HEK293 (cell line): ENCODE measurements at regions not wholly inside any gene's neighbourhood (a gene's known extent, or its start where the extent isn't known, plus 50 kb on each side); places are given as distances from the start of the nearest gene placed in this dataset.

Source experiments
- CTCF ChIA-PET: fragments of 350-600 bp; formaldehyde crosslinking; extraction: SDS; loops from one replicate; lab custom pipeline; 2021; ENCODE audit warnings: antibody characterized with exemption; lab: Yijun Ruan, JAX
- POLR2A ChIA-PET: fragments of 300-600 bp; formaldehyde crosslinking; extraction: SDS; loops from one replicate; lab custom pipeline; 2020; ENCODE audit warnings: antibody characterized with exemption, inconsistent platforms; lab: Yijun Ruan, JAX
- H3K27ac ChIP-seq: fragments of 200-500 bp; sonication (Bioruptor generic); 2 replicates; pipeline ENCODE4 v1.5.1; 2014; ENCODE audit warnings: low read depth, low read length, control low read depth, inconsistent platforms; ENCODE audit errors: extremely low read depth
- H3K36me3 ChIP-seq, 2 experiments: fragments of 200-500 bp in 1 of 2; sonication (Bioruptor generic) in 1 of 2; 1 replicate in 1 of 2; 2 replicates in 1 of 2; pipeline ENCODE4 v1.5.1; 2014 to 2017; ENCODE audit warnings: inconsistent platforms in 2 of 2, low read length in 2 of 2; ENCODE audit not compliant: control insufficient read depth in 2 of 2, insufficient read depth in 1 of 2
- H3K4me1 ChIP-seq: fragments of 200-500 bp; sonication (Bioruptor generic); 2 replicates; pipeline ENCODE4 v1.5.1; 2014; ENCODE audit warnings: mild to moderate bottlenecking, low read length, inconsistent platforms; ENCODE audit not compliant: control insufficient read depth, insufficient read depth
- H3K4me3 ChIP-seq: 2 replicates; pipeline ENCODE4 v1.5.1; 2011; ENCODE audit warnings: low read depth, mild to moderate bottlenecking, control low read depth, low read length, moderate library complexity
- H3K9me3 ChIP-seq: fragments of 200-500 bp; sonication (Bioruptor generic); 2 replicates; pipeline ENCODE4 v1.5.1; 2014; ENCODE audit warnings: low read depth, low read length, inconsistent platforms; ENCODE audit not compliant: control insufficient read depth, insufficient read depth
- GLI4 ChIP-seq: fragments of 450-650 bp; formaldehyde crosslinking; IDR thresholded peaks from 2 replicates; pipeline ENCODE4 v1.5.1; 2016; ENCODE audit warnings: missing biosample characterization, missing genetic modification characterization
- KLF16 ChIP-seq: fragments of 450-650 bp; formaldehyde crosslinking; IDR thresholded peaks from 2 replicates; pipeline ENCODE4 v1.5.1; 2017; ENCODE audit warnings: missing biosample characterization, missing genetic modification characterization
- SCRT1 ChIP-seq: fragments of 450-650 bp; formaldehyde crosslinking; IDR thresholded peaks from 2 replicates; pipeline ENCODE4 v1.5.1; 2016; ENCODE audit warnings: missing biosample characterization, missing genetic modification characterization, borderline replicate concordance
- SCRT2 ChIP-seq: fragments of 450-650 bp; formaldehyde crosslinking; IDR thresholded peaks from 2 replicates; pipeline ENCODE4 v1.5.1; 2016; ENCODE audit warnings: missing biosample characterization, missing genetic modification characterization
- ZFP69B ChIP-seq: fragments of 450-650 bp; formaldehyde crosslinking; IDR thresholded peaks from 2 replicates; pipeline ENCODE4 v1.5.1; 2016; ENCODE audit warnings: missing biosample characterization, missing genetic modification characterization
- ZNF112 ChIP-seq: fragments of 450-650 bp; formaldehyde crosslinking; IDR thresholded peaks from 2 replicates; pipeline ENCODE4 v1.5.0; 2017; ENCODE audit warnings: missing biosample characterization, missing genetic modification characterization
- ZNF214 ChIP-seq: fragments of 450-650 bp; formaldehyde crosslinking; IDR thresholded peaks from 2 replicates; pipeline ENCODE4 v1.5.1; 2017; ENCODE audit warnings: missing biosample characterization, mild to moderate bottlenecking, missing genetic modification characterization, borderline replicate concordance
- ZNF221 ChIP-seq: fragments of 450-650 bp; formaldehyde crosslinking; IDR thresholded peaks from 2 replicates; pipeline ENCODE4 v1.5.1; 2017; ENCODE audit warnings: missing biosample characterization, missing genetic modification characterization, borderline replicate concordance
- ZNF266 ChIP-seq: fragments of 450-650 bp; formaldehyde crosslinking; IDR thresholded peaks from 2 replicates; pipeline ENCODE4 v1.5.1; 2016; ENCODE audit warnings: missing biosample characterization, missing genetic modification characterization, low read depth
- ZNF335 ChIP-seq: fragments of 450-650 bp; formaldehyde crosslinking; conservative IDR thresholded peaks from 2 replicates; pipeline ENCODE4 v1.5.1; 2016; ENCODE audit warnings: missing biosample characterization, missing genetic modification characterization
- ZNF423 ChIP-seq: fragments of 450-650 bp; formaldehyde crosslinking; IDR thresholded peaks from 2 replicates; pipeline ENCODE4 v1.5.1; 2016; ENCODE audit warnings: missing biosample characterization, missing genetic modification characterization
- ZNF623 ChIP-seq: fragments of 450-650 bp; formaldehyde crosslinking; IDR thresholded peaks from 2 replicates; pipeline ENCODE4 v1.5.1; 2016; ENCODE audit warnings: missing biosample characterization, missing genetic modification characterization
- ZNF626 ChIP-seq: fragments of 450-650 bp; sonication (Bioruptor Pico); formaldehyde crosslinking; IDR thresholded peaks from 2 replicates; pipeline ENCODE4 v1.5.1; 2018; ENCODE audit warnings: missing biosample characterization, missing genetic modification characterization, inconsistent platforms
- ZNF654 ChIP-seq: fragments of 450-650 bp; formaldehyde crosslinking; IDR thresholded peaks from 2 replicates; pipeline ENCODE4 v1.5.1; 2016; ENCODE audit warnings: low read depth, missing biosample characterization, missing genetic modification characterization
- ZNF664 ChIP-seq: fragments of 450-650 bp; formaldehyde crosslinking; IDR thresholded peaks from 2 replicates; pipeline ENCODE4 v1.5.1; 2016; ENCODE audit warnings: missing biosample characterization, missing genetic modification characterization
- TF ChIP-seq, protein P1 (sequence below): fragments of 450-650 bp; formaldehyde crosslinking; IDR thresholded peaks from 2 replicates; pipeline ENCODE4 v1.5.1; 2016; ENCODE audit warnings: missing biosample characterization, missing genetic modification characterization, low read depth
- TF ChIP-seq, protein P2 (sequence below): fragments of 450-650 bp; formaldehyde crosslinking; optimal IDR thresholded peaks from 2 replicates; pipeline ENCODE3; 2016; ENCODE audit warnings: missing biosample characterization, mild to moderate bottlenecking, missing genetic modification characterization
- TF ChIP-seq, protein P3 (sequence below): fragments of 450-650 bp; formaldehyde crosslinking; IDR thresholded peaks from 2 replicates; pipeline ENCODE4 v1.5.1; 2017; ENCODE audit warnings: missing biosample characterization, missing genetic modification characterization
- TF ChIP-seq, protein P4 (sequence below): fragments of 450-650 bp; formaldehyde crosslinking; IDR thresholded peaks from 2 replicates; pipeline ENCODE4 v1.5.1; 2016; ENCODE audit warnings: missing biosample characterization, missing genetic modification characterization

DNA sequence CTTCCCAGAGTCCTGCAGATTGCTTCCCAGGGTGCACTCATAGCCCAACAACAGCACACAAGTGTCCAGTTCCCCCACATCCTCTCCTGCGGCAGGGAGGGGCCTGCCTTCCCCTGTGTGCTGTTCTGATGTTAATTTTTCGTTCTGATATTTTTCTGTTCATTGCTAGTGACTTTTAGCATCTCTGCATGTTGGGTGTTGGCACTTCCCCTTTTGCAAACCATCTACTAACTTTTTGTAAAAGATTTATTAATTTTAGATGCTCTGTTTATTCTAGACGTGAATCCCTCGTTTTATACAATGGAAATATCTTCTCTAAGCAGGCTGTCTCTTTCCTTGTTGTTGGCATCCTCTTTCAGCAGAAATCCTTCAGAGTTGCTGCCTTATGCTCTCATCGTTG is 97.3 kb upstream of the DAP start:
- Histone ChIP-seq H3K27ac (no peak overlapping the region), H3K4me3 (no peak overlapping the region), H3K9me3 (no peaks in the 10 kb centered on the region), H3K36me3 (no peaks in the 10 kb centered on the region), H3K4me1 (no peaks in the 10 kb centered on the region; the same call in 1 of the 2 replicates)
- TF ChIP-seq, protein P1, sequence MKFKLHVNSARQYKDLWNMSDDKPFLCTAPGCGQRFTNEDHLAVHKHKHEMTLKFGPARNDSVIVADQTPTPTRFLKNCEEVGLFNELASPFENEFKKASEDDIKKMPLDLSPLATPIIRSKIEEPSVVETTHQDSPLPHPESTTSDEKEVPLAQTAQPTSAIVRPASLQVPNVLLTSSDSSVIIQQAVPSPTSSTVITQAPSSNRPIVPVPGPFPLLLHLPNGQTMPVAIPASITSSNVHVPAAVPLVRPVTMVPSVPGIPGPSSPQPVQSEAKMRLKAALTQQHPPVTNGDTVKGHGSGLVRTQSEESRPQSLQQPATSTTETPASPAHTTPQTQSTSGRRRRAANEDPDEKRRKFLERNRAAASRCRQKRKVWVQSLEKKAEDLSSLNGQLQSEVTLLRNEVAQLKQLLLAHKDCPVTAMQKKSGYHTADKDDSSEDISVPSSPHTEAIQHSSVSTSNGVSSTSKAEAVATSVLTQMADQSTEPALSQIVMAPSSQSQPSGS (tag by site-specific recombination): no peak
- TF ChIP-seq, protein P2, sequence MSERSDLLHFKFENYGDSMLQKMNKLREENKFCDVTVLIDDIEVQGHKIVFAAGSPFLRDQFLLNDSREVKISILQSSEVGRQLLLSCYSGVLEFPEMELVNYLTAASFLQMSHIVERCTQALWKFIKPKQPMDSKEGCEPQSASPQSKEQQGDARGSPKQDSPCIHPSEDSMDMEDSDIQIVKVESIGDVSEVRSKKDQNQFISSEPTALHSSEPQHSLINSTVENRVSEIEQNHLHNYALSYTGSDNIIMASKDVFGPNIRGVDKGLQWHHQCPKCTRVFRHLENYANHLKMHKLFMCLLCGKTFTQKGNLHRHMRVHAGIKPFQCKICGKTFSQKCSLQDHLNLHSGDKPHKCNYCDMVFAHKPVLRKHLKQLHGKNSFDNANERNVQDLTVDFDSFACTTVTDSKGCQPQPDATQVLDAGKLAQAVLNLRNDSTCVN: no peak
- TF ChIP-seq ZNF623: no peak
- no peak for TF ChIP-seq ZNF664 (tag by site-specific recombination)
- TF ChIP-seq GLI4 (tag by site-specific recombination): no peak
- no peak for TF ChIP-seq ZNF266 (tag by site-specific recombination)
- TF ChIP-seq ZNF423 (tag by site-specific recombination): no peak
- TF ChIP-seq ZFP69B: no peak
- no peak for TF ChIP-seq ZNF112 (tag by site-specific recombination)
- ChIA-PET CTCF (interaction anchor here (2.7 to 3.1 kb wide), 3 partner anchors 10 to 21 kb away, joined by 22 to 37 read pairs (median 25); no protein-coding TSS in a partner anchor), POLR2A (interaction anchor here (1.3 kb wide), 1 partner anchor 11 kb away, joined by 3 read pairs; no protein-coding TSS in a partner anchor)

DNA sequence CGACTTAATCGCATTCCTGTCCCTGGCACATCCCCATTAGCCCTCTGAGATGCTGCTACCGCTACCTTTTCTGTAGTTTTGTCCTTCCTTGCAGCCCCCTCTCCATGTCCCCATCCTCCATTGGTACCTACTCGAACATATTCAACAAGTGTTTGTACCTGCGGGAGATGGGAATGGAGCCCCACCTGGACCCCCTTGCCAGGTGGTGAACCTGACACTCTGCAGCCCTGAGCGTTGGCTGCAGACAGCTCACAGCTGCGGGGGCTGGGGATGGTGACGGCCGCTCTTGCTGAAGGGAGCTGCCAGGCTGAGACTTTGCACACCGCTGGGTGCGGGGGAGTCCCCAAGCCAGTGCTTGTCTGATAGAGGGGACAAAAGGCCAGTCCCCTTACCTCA is 96.3 kb upstream of the DAP start:
- H3K4me3 ChIP-seq: peak overlapping the region; percentile 23
- ChIA-PET CTCF (interaction anchor here (0.6 to 3.1 kb wide), 24 partner anchors 10 to 1572 kb away, joined by 3 to 37 read pairs (median 4); no protein-coding TSS in a partner anchor), POLR2A (no interaction called here)
- TF ChIP-seq ZNF221 (tag by site-specific recombination): no peak
- TF ChIP-seq SCRT1 (tag by site-specific recombination): 0 out of 2 replicates have a peak, but pooled peaks have one; percentile 55
- 0 out of 2 replicates have a peak, but pooled peaks have one; percentile 34 for TF ChIP-seq ZNF335 (tag by site-specific recombination)
- TF ChIP-seq ZNF214 (tag by site-specific recombination): no peak
- TF ChIP-seq ZNF626: no peak
- no peak for TF ChIP-seq KLF16 (tag by site-specific recombination)
- peak; percentile 79 for TF ChIP-seq SCRT2 (tag by site-specific recombination)
- no peaks in the 10 kb centered on the region for H3K36me3 ChIP-seq
- H3K27ac ChIP-seq: no peak overlapping the region
- H3K4me1 ChIP-seq: no peaks in the 10 kb centered on the region; the same call in 1 of the 2 replicates
- no peaks in the 10 kb centered on the region for H3K9me3 ChIP-seq

DNA sequence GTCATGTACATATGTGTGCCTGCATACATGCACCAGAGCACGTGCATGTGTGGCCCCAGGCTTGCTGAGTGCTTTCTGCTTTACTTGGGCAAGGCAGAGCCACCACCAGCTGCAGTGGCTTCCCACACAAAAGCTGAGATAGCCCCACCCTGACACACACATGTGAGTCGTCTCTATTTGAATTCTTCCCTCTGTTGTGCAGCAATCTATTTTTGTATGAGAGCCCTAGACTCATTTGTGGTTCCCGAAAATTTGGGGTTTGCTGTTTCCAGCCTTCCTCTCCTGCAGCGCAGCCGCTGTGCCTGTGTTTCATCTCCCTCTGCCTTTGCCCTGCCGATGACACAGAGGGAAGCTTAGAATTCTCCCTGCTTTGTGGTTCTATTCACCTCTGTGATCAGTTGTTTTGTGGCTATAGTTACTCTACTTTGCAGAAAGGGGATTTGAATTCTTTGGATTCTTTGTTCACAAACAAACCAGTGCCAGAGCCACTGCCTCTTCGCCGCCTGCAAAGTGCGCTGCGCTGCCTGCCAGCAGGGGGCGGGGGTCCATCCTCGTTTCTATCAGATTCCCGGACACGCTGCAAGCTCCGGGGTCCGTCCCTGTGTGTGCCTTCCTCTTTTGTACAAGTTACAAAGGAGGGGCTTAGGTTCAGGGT is 95.8 kb upstream of the DAP start:
- H3K9me3 ChIP-seq: no peaks in the 10 kb centered on the region
- H3K4me3 ChIP-seq: peak overlapping the region; percentile 23
- H3K27ac ChIP-seq: no peak overlapping the region
- no peaks in the 10 kb centered on the region; the same call in 1 of the 2 replicates for H3K4me1 ChIP-seq
- no peaks in the 10 kb centered on the region for H3K36me3 ChIP-seq
- ChIA-PET POLR2A (no interaction called here), CTCF (interaction anchor here (0.6 to 3.1 kb wide), 37 partner anchors 8 to 543 kb away, joined by 3 to 37 read pairs (median 4); no protein-coding TSS in a partner anchor)
- TF ChIP-seq, protein P3, sequence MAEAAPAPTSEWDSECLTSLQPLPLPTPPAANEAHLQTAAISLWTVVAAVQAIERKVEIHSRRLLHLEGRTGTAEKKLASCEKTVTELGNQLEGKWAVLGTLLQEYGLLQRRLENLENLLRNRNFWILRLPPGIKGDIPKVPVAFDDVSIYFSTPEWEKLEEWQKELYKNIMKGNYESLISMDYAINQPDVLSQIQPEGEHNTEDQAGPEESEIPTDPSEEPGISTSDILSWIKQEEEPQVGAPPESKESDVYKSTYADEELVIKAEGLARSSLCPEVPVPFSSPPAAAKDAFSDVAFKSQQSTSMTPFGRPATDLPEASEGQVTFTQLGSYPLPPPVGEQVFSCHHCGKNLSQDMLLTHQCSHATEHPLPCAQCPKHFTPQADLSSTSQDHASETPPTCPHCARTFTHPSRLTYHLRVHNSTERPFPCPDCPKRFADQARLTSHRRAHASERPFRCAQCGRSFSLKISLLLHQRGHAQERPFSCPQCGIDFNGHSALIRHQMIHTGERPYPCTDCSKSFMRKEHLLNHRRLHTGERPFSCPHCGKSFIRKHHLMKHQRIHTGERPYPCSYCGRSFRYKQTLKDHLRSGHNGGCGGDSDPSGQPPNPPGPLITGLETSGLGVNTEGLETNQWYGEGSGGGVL (tag by site-specific recombination): no peak
- TF ChIP-seq, protein P4, sequence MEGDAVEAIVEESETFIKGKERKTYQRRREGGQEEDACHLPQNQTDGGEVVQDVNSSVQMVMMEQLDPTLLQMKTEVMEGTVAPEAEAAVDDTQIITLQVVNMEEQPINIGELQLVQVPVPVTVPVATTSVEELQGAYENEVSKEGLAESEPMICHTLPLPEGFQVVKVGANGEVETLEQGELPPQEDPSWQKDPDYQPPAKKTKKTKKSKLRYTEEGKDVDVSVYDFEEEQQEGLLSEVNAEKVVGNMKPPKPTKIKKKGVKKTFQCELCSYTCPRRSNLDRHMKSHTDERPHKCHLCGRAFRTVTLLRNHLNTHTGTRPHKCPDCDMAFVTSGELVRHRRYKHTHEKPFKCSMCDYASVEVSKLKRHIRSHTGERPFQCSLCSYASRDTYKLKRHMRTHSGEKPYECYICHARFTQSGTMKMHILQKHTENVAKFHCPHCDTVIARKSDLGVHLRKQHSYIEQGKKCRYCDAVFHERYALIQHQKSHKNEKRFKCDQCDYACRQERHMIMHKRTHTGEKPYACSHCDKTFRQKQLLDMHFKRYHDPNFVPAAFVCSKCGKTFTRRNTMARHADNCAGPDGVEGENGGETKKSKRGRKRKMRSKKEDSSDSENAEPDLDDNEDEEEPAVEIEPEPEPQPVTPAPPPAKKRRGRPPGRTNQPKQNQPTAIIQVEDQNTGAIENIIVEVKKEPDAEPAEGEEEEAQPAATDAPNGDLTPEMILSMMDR (tag by site-specific recombination): peak; percentile 70
- 0 out of 2 replicates have a peak, but pooled peaks have one; percentile 6 for TF ChIP-seq ZNF654 (tag by site-specific recombination)
